ENCODE measurements at regions not wholly inside any gene's neighbourhood (a gene's known extent, or its start where the extent isn't known, plus 50 kb on each side); places are given as distances from the start of the nearest gene placed in this dataset.
"Not testable (repeated sequence)": the region's sequence is repeated elsewhere in the genome, so short reads cannot be mapped to it uniquely, and the experiment has no call there.

DNA sequence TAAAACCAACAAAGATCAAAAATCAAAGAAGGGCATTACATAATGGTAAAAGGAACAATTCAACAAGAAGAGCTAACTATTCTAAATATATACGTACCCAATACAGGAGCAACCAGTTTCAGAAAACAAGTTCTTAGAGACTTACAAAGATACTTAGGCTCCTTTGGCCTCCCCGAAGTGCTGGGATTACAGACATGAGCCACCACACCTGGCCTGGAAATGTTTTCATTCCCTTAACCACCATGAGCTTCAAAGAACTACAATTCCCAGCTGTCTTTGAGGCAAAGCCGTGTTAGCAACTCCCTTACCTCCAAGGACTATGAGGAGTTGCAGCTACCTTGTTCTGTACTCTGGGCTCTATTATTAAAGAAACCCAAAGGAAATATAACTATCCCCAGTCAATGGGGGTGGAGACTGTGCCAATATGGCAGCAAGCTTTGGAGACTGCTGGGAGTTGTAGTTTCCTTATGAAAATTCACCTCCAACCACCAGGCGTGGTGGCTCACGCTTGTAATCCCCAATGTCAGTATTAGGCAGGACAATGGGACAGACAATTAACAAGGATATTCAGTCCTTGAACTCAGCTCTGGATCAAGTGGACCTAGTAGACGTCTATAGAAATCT, 893.9 kb downstream of the SLC6A15 start:
- not testable (repeated sequence) for DNase-seq

DNA sequence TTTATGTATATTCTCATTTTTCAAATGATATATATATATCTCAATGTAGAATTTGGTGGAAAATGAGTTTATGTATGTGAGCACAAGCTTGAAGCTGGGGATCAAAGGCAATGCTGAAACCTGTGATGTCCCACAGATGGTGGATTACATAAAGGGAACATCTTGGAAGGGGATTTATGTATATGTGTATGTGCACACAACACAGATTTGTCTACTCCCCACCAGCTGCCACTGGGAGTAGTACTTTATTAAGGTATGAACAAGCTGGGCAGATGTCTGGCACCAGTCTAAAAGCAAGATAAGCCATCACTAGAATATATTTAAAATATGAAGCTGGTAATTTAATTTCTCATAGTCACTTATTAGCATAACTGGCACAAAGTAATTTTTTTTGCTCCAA, 895.6 kb downstream of the SLC6A15 start:
- DNase-seq: no peak

DNA sequence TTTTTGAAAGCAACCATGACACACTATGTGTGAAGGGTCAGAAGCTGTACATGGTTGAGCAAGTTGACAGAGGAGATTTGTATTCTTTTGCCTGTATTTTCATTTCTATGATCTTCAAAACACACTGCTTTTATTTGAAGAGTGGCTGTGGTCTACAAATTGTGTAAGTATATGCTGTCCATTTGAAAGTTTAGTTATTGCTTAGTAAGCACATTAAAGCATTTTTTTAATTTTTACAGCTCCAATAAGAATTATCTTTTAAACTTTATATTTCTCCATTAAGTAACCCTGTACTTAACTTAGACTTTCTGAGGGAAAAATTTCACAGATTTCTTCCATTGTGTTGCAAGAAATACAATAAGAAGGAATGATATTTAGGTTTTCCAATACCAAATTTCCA, 915.2 kb downstream of the SLC6A15 start:
- DNase-seq: no peak

DNA sequence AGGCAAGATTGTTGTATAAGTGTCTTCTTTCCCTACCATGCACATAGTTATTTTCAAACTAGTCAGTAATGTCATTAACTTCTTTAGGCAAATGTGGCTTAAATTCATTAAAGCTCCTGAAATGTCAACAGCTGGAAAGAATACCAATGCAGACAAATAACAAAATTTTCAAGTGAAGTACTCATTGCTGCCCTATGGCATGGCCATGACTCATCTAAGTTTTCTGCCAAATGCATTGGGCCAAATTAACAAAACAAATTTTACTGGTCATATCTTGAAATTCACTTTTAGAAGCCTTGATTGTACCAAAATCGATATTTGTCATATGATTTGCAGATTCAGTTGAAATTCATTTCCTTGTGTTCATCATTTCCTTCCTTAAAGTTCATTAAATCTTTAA, 915.9 kb downstream of the SLC6A15 start:
- no peak for DNase-seq

DNA sequence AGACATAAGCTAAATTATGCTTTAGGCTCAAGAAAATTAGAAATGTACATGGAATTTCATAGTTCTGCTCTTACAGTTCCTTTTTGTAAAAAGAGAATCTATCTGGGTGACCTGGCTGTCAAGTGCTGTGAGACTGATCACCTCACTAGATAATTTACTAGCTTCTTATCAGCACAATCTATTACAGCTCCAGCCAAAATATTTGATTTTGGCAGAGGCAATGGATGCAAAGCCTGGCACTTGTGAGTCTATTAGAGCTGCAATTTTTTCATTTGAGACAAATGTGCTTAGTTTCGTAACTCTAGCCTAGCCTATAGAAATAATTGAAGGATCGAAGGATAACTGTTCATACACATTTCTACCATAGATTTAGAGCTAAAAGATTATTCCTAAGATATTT, 927.5 kb downstream of the SLC6A15 start:
- no peak for DNase-seq

DNA sequence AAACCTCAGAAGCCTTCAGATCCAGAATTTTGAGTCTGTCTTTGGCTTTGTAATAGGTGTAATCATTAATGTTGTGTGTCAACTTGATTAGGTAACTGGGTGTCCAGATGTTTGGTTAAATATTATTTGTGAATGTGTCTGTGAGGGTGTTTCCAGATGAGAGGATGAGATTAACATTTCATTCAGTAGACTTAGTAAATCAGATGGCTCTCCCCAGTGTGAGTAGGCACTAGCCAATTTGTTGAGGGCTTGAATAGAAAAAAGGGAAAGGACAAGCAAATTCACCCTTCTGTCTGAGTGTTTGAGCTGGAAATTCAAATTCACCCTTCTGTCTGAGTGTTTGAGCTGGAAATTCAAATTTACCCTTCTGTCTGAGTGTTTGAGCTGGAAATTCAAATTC, 932.2 kb downstream of the SLC6A15 start:
- no peak for DNase-seq

DNA sequence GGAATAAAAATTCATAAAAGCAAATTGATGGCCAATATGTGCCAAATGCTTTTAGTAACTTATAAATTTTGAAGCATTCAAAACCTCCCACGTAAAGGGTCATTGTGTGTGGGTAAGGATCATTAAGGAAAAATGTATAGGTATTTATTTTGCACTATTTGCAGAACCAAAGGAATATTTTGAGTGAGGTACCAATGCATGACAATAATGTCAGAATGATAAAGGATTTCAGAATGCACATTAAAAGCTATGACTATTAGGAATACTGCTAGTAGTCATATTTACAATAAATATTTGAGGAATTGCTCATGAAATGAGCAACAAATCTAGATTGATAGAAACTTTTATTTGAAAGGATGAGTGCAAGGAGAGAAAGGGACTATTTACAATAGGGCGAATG, 932.8 kb downstream of the SLC6A15 start:
- DNase-seq: no peak

DNA sequence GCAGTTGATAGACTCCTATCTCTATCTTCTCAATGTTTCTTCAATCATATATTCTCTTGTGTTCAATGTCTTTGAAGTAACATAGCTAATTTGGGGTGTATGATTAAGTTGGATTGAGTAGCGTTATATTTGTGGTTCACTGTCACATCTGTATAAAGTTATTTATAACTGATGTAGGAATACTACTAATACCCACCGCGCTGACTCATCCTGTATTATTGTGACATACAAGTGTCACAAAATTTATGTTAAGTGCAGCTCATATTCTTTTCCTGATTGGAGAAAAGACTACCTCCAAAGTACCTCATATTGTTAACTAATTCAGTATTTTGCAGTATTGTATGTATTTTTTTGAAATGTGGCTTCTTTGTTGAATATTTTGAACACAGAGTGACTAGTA, 940.8 kb downstream of the SLC6A15 start:
- DNase-seq: no peak

DNA sequence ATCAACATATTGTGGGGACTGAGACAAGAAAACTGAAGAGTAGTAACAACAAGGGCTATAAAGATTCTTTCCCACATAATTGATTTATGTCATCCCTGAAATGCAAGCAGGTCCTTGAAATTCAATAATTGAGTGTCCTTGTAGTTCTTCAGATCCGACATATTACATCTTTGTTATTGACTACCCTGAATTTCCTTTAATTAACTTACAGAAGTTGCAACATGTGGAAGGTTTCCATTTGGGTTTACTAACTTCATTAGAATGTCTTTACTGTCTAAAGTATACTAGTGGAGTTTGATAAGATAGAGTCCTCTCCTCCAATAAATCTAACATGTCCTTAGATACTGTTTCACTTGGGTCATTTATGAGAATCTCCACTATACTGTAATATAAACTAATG, 951.8 kb downstream of the SLC6A15 start:
- no peak for DNase-seq

DNA sequence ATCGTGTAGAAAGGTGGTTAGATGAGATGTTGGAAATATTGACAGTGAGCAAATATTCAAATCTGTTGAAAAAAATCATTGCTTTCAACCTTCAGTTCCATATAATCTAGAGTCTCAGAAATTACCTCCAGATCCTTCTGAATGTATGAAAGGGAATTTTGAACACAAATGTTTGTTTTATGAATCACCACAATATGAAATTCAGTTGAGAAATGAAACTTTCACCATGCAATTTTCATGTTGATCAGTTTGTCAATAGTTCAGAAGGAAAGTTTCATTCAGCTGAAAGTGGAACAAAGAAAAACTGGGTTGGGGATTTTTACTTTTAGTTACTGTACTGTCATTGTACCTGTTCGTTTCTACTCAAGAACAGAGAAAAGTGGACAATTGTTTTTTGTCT, 953.6 kb downstream of the SLC6A15 start:
- no peak for DNase-seq

DNA sequence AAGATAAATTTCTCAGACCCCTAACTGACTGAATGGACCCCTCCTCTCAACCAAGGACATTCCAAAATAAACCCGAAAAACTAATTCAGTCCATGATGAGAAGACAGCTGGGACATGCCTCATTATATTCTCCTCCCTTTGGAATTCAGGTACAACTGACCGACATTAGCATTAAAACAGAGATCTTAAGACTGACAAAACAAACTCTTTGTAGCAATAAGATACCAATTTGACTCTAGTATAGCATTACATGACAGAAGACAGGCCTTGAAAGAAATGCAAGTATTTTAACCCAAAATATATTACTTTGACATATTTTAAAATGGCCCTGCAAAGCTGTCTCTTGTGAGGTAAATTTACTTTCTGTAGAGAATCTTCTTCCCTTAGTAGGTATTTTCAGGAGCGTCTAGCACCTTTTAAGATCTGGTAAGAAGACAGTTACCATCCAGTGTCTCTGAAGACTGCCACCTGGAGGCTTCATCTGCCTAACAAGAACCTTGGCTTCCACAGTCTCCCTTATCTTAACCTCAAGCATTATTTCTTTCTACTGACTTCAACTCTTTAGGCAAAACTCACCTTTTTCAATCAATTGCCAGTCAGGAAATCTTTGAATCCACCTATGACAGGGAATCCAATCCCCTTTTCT, 957.5 kb downstream of the SLC6A15 start:
- no peak for DNase-seq

DNA sequence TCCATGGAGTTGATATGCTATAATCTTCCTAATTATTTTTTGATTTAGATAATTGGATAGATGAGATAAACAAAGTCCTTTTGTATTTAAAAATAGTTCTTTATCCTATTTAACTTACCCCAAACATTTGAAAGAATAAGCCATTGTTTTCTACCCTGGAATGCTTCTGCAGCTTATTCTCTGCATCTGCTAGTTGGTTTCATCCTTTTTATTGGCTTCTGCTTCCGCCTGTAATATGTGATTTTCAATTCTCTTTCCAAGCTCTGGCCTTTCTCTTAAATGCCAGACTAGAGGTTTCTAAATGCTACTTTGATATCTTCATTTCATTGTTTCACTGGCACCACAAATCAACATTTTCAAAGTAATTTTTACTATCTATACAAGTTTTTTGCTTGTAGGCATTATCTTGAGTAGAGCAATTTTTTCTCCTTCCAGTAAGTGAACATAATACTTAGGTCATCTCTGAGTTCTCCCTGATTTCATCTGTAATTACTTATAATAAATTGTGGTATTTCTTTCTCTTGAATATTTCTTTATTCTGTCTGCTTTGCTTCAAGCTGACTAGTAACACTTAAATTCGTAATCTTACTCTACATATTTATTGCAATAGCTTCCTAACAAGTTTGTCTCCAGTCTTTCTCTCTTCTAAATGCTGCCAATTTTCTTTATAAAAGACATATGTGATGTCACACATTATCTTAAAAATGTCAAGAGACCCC, 958.4 kb downstream of the SLC6A15 start:
- no peak for DNase-seq

DNA sequence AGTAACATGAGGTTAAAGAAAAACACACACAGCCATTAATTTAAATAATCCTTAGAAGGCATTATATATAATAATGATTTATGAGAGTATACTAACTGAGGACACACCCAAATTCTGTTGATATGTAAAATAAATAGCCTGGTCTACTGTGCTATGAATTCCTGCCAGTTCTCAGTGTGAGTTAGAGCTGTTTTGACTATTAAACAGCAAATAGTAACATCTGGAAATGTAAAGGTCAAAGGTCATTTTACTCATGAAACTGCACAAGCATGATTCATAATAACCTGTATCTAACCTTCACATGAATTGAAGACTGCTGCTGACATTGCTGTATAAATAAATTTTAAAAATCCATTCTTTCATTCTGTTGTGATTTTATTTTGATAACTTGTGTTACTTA, 966.7 kb downstream of the SLC6A15 start:
- no peak for DNase-seq

DNA sequence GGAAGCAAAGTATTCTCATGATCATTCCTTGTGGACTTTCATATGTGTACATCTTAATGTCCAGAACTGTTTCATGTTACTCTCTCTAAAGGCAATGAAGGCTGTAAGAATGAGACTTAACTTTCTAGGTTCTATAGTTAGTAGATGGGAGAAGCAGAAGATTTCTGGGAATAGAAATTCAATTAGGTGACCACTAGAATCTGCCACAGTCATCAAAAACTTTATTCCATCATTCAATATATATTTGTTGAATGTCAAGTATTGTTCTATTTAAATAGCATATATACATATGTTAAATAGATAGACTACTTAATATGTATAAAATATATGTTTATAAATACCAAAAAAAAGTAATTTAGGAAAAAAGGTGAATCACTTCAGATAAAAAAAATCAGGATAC, 972.9 kb downstream of the SLC6A15 start:
- DNase-seq: no peak

DNA sequence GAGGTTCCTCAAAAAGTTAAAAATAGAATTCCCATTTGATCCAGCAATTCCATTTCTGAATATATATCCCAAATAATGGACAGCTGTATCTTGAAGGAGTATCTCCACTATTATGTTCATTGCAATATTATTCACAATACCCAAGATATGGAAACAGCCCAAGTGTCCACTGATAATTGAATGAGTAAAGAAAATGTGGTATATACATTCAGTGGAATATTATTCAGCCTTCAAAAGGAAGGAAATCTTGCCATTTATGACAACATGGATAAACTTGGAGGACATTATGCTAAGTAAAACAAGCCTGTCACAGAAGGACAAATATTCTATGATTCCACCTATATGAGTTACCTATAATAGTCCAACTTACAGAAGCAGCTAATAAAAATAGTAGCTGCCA, 979.0 kb downstream of the SLC6A15 start:
- DNase-seq: no peak

DNA sequence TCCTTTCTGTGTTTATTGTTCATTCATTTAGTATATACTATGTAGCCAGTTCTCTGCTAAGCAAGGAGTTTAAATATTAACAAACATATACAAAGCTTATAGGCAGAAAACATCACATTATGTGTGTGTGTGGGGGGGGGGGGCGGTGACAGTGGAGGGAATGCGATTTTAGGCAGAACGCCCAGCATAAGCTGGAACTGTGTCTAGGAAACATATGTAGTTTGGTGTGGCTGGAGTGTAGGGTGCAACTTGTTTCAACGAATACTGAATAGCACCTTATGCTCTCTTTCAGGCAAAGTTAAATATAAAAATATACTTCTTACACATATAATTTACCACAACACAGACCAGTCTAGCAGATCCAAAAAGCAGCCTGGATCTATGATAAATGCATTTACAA, 980.6 kb downstream of the SLC6A15 start:
- DNase-seq: no peak

DNA sequence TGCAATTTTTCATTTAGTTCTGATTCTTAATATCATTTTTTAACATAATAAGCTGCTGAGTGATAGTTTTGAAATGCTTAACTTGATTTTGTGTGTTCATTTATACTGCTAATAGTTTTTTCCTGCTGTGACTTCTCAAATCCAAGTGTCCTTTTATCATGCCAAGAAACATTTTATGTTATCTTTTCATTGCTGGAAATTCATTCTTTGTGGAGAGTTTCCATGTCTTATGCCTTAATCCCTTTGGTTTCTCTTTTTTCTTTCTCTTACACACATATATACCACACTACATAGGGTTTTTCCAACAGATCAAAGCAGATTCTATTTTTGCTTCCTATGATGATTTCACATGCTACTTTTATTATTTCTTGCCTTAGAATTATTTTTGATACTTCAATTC, 981.1 kb downstream of the SLC6A15 start:
- no peak for DNase-seq

DNA sequence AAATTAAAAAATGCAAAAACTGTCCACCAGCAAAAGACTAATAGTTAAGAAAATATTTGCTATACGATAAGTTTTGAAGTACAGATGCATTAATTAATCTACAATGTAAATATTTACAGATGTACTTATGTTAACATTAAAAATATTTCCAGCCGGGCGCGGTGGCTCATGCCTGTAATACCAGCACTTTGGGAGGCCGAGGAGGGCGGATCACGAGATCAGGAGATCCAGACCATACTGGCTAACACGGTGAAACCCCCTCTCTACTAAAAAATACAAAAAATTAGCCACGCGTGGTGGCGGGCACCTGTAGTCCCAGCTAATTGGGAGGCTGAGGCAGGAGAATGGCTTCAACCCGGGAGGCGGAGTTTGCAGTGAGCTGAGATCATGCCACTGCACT, 982.8 kb downstream of the SLC6A15 start:
- DNase-seq: not testable (repeated sequence)

DNA sequence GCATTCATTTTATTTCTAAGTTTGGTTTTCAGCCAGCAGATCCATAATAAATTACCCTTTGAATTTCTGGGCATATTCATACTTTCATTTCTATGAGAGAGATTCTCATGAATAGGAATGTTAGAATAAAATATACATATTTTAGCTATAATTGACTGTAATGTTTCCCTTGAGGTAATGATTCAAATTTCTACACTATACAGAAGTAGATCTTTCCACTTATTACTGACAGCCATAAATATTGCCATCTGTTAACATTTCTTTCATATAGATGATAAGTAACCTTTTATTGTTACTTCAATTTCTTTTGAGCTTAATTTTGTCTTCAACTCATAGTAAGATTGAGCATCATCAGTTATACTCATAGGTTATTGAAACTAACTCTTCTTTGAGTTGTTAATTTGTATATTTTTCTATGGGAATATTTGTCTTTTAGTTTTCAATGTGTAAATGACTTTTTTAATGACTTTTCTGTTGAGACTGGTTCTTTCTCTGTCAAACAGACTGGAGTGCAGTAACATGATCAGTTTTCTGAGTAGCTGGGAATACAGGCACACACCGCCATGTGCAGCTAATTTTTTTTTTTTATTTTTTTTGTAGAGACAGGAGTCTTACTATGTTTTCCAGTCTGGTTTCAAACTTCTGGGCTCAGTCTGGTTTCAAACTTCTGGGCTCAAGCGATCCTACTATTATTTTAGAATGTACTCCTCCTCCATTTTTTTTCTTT, 991.6 kb downstream of the SLC6A15 start:
- no peak for DNase-seq

DNA sequence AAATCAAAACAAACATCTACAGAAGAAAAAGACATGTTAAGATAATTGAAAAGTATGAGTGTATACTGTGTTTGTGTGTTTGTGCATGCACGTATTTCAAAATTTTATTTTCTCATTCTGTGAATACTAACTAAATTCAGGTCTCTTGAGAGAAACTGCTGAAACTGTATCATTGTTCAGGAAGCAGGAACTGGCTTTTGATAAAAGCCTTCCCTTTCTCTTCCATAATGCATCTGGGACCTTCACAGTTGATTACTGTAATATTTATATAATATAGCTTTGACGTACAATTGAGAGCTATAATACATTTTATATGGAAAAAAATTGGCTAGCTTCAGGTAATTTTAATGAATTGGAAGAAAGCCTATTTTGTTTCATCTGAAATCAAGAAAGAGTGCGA, 993.5 kb downstream of the SLC6A15 start:
- DNase-seq: no peak

DNA sequence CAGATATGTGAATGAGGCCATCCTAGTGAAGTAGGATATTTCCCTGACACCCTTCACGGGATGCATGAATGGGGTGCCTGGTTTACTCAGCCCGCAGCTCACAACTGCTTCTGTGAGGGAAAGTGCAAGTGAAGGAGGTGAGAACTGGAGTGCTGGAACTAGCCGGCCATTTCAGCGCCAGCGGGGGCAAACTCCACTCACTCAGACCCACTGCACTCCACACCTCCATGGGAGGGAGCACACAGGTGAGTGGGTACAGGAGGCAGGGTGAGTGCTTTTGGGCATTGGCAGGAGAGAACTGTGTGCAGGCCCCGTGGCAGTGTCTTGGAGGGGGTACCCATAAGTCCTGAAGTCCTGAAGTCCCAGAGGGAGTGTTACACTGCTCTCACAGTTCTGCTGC, 1008.4 kb downstream of the SLC6A15 start:
- DNase-seq: no peak

DNA sequence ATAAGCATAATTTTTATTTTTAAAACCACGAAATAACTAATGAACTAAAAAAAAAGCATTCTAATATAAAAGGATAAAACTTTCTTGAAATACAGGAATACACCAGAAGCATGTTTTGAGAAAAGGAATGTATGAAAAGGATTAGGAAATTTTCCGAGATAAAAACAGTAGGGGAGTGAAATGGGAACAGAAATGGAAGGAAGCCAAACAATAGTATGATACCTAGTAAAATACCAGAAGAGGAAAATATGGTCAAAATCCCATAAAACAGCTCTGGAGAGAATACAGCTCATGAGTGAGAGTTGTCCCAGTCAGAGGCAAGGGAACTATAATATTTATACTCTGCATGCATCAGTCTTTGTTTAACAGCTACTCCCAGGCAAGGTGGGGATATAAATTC, 1016.2 kb downstream of the SLC6A15 start:
- no peak for DNase-seq

DNA sequence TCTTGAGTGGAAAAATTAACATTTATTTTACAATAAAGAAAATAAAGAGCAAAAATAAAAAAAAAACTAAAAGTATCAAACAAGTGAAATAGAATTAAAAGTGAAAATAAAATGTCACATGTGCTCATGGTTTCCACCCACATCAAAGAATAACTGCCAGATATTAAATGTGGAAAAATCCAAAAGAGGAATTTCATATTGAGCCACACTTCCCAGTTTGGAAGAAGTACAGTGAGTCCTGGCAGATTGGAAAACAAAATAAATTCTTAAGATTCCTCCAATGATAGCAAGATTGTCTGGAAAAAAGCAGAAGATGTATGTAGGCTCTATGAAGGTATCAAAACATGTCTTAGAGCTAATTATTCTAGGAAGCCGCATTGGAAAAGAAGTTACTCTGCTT, 1019.5 kb downstream of the SLC6A15 start:
- DNase-seq: no peak

DNA sequence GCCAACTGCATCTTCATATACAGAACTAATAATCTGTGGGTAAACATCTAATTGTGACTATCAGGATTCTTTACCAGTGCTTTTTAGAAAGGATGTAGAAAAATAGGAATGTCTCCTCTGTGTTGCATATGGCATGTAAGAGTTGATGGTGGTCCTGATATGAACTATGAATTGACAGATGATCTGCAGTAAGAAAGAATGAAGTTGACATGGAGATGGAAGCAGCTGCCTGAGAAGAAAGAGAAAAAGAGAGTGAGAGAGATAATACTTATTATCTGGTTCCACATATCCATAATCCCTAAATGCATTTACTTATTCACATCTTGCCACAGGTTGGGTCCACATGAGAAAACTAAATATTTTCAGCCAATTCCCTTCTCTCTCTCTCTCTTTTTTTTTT, 1022.9 kb downstream of the SLC6A15 start:
- no peak for DNase-seq

Measured in bone marrow (tissue), 2 donors.